GM10266 (cell line): ENCODE measurements at regions not wholly inside any gene's neighbourhood (a gene's known extent, or its start where the extent isn't known, plus 50 kb on each side); places are given as distances from the start of the nearest gene placed in this dataset.

Experiments used
- DNase-seq: peaks from one replicate; pipeline ENCODE4 v3.0.0; 2012; ENCODE audit errors: extremely low spot score
- TF ChIP-seq, protein P1 (sequence below): IDR thresholded peaks from 2 replicates; pipeline ENCODE4 v1.5.1; 2012; ENCODE audit warnings: mild to moderate bottlenecking, low read depth; ENCODE audit not compliant: control insufficient read depth, insufficient read depth; ENCODE audit errors: missing control alignments

DNA sequence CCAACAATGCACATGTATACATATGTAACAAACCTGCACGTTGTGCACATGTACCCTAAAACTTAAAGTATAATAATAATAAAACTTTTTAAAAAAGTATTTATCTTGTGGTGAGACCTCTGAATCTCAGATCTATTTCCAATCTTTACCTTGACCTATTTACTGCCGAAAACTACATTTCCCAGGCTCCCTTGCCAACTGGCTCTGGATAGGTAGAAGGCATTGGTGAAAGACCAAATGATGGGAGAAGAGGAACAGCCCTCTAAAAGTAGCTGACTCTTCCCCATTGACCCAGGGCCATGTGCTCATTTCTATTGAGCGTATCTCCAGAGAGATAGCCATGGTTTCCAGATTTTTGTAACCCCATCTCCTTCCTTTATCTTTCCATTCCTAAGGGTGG lies 247.4 kb downstream of the GPAM start:
- no peak for DNase-seq
- TF ChIP-seq, protein P1, sequence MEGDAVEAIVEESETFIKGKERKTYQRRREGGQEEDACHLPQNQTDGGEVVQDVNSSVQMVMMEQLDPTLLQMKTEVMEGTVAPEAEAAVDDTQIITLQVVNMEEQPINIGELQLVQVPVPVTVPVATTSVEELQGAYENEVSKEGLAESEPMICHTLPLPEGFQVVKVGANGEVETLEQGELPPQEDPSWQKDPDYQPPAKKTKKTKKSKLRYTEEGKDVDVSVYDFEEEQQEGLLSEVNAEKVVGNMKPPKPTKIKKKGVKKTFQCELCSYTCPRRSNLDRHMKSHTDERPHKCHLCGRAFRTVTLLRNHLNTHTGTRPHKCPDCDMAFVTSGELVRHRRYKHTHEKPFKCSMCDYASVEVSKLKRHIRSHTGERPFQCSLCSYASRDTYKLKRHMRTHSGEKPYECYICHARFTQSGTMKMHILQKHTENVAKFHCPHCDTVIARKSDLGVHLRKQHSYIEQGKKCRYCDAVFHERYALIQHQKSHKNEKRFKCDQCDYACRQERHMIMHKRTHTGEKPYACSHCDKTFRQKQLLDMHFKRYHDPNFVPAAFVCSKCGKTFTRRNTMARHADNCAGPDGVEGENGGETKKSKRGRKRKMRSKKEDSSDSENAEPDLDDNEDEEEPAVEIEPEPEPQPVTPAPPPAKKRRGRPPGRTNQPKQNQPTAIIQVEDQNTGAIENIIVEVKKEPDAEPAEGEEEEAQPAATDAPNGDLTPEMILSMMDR = no peak

DNA sequence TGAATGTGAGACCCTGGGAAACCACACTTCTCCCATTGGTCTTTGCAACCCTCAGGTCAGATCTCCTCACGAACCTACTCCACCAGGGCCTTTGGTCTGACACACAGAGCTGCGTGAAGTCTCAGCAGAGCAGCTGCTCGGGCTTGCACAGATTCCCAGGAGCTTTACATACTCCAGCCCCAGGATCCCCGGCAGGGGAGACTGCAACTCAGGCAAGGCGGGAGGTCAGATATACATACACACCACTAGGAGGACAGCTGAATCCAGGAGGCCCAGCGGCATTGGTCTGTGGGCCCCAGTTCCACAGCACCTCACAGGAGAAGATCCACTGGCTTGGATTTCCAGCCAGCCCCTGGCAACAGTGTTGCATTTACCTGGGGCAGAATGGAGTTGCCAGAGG lies 239.2 kb downstream of the GPAM start:
- no peak for DNase-seq
- TF ChIP-seq, protein P1 = no peak

DNA sequence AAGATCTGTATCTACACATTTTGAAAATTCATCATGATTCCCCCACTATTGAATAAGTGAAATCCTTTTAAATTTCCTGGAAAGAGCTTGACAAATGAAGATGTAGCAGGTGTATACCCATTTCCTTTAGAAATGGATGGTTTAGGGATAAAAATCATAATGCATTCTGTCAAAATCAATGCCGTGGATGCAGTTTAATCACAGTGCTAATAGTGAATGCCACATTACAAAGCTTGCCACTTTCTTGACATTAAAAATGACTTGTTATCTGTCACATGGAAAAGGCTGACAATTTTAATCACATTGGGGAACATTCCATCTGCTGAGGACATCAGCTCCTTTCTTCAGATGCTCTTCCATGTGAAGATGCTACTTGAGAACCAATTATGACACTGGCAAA lies 229.6 kb downstream of the GPAM start:
- TF ChIP-seq, protein P1 = no peak

DNA sequence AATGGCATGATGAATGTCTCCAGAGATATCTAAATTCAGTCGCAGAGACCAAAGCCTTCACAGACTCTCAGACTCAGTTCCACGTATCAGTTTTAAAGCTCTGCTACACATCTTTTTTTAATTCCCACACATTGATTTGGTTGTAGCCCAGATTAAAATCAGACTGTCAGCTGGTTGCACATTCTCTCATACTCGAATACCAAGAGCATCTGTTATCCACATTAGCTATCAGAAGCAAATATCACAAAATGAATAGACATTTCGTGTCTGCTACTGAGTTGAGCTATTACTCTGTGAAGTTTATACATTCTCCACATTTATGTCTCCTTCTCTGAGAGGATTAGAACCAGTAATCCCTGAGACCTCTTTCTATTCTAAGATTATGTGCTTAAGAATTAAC lies 229.2 kb downstream of the GPAM start:
- no peak for DNase-seq
- TF ChIP-seq, protein P1 = no peak

More for the DNA sequence above, 229.6 kb downstream of the GPAM start:
- no peak for DNase-seq

DNA sequence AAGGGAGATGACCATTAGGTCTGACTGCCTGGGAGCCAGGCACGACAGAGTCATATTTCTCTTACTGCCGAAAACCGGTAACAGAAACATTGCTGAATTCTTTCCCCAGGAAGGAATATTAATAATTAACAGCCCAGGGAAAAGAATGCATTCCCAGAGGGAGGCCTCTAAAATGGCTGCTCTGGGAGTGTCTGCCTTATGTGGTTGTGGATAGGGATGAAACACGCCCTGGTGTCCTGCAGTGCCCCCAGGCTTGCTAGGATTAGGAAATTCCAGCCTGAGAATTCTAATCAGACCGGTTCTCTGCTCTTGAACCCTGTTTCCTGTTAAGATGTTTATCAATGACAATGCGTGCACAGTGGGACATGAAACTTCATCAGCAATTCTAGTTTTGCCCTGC lies 226.7 kb downstream of the GPAM start:
- no peak for DNase-seq
- TF ChIP-seq, protein P1 = no peak

DNA sequence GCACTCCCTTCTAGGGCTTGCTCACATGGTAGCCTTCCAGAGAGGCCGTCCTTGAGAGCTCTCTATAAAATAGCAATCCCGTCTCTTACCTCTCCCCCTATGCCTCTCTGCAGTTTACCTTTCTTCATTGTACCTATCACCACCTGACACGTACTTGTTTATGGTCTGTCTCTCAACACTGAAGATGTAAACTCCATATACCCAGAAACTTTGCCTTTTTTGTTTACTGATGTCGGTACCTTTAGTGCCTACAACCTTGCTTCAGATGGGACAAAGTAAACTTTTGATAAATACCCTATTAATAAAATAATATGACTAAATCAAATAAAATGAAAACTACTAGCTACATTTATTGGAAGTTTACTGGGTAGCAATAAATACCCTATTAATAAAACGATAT lies 220.6 kb downstream of the GPAM start:
- TF ChIP-seq, protein P1 = no peak
- DNase-seq = no peak

DNA sequence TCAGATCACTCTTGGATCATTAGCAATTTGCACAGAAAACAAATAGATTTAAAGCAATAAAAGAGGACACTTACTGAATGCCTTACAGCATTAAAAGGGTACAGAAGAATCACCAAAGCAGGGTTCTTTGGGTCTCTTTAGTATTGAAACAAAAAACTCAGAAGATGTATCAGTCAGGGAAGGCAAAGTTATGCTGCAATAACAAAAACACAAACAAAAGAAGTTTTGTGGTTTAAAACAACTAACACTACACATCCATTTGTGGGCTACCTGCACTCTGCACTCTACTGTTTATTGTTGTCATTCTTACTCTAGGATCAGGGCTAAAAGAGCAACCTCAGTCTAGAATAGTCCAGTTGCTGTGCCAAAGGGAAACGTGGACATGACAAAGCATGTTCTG lies 216.4 kb downstream of the GPAM start:
- DNase-seq = no peak

More for the DNA sequence above, 216.4 kb downstream of the GPAM start:
- TF ChIP-seq, protein P1 = no peak
